ENCODE measurements at regions not wholly inside any gene's neighbourhood (a gene's known extent, or its start where the extent isn't known, plus 50 kb on each side); places are given as distances from the start of the nearest gene placed in this dataset.

- H2AFZ ChIP-seq (ENCODE audit: low read length) = no peak overlapping the region
- 7% methylated on average over 3 of the region's 3 CpGs for WGBS (ENCODE audit: low lambda C conversion rate)
- peak overlapping the region; percentile 69 for H3K27ac ChIP-seq (ENCODE audit: extremely low read length, insufficient read depth, low read length)
- H3K4me1 ChIP-seq (ENCODE audit: insufficient read depth, low read length) = peaks cover 78% of the 10 kb centered on the region
- no peaks in the 10 kb centered on the region for H3K27me3 ChIP-seq (ENCODE audit: control insufficient read depth in 1 of 2, insufficient read depth in 2 of 2, low read length in 2 of 2)
- no peak for FAIRE-seq
- CTCF ChIA-PET (ENCODE audit: low intra/inter-chr PET ratio, low total read pairs) = no interaction called here
- no TSS peak for BruUV-seq (replicated peaks)
- DNase-seq (ENCODE audit: low spot score) = peak; percentile 44
- H3K36me3 ChIP-seq (replicated peaks in 1 of 2; ENCODE audit: control insufficient read depth in 1 of 2, insufficient read depth in 2 of 2, low read length in 2 of 2) = no peaks in the 10 kb centered on the region
- H3K4me3 ChIP-seq (replicated peaks in 1 of 3; ENCODE audit: insufficient read depth in 1 of 3, low read depth in 2 of 3, low read length in 3 of 3) = peak overlapping the region in 1 of 3 experiments; percentile 18; a peak in 1 of 6 replicates
- peak; percentile 24 for TF ChIP-seq CTCF (CRISPR knock-in tag; IDR thresholded peaks at IDR 0.05)
- TF ChIP-seq ZSCAN20 (CRISPR knock-in tag; IDR thresholded peaks at IDR 0.05; ENCODE audit: borderline replicate concordance) = 0 out of 2 replicates have a peak, but pooled peaks have one; percentile 41
- TF ChIP-seq STAG1 (CRISPR knock-in tag; IDR thresholded peaks at IDR 0.05) = peak; percentile 21
- TF ChIP-seq ELF1 (CRISPR knock-in tag; IDR thresholded peaks at IDR 0.05) = 0 out of 2 replicates have a peak, but pooled peaks have one; percentile 0
- peak; percentile 24; the same call in 1 of the 2 replicates for TF ChIP-seq ZNF501 (CRISPR knock-in tag; IDR thresholded peaks at IDR 0.05)
- TF ChIP-seq ZNF547 (CRISPR knock-in tag; IDR thresholded peaks at IDR 0.05) = no peak
- TF ChIP-seq FOXA3 (CRISPR knock-in tag; IDR thresholded peaks at IDR 0.05) = no peak
- TF ChIP-seq ZBTB38 (CRISPR knock-in tag; IDR thresholded peaks at IDR 0.05) = 0 out of 2 replicates have a peak, but pooled peaks have one; percentile 34
- no peak for TF ChIP-seq HMGA1 (CRISPR knock-in tag; conservative IDR thresholded peaks at IDR 0.05)
- 0 out of 2 replicates have a peak, but pooled peaks have one; percentile 29 for TF ChIP-seq HOXA3 (CRISPR knock-in tag; IDR thresholded peaks at IDR 0.05)
- TF ChIP-seq MYC (CRISPR knock-in tag; IDR thresholded peaks at IDR 0.05; ENCODE audit: borderline replicate concordance) = peak; percentile 37; the same call in 1 of the 2 replicates
- TF ChIP-seq FOSL2 (CRISPR knock-in tag; IDR thresholded peaks at IDR 0.05) = 0 out of 2 replicates have a peak, but pooled peaks have one; percentile 5
- TF ChIP-seq SALL2 (CRISPR knock-in tag; IDR thresholded peaks at IDR 0.05) = 0 out of 2 replicates have a peak, but pooled peaks have one; percentile 13
- TF ChIP-seq ELF3 (CRISPR knock-in tag; IDR thresholded peaks at IDR 0.05) = no peak
- peak; percentile 5; the same call in 1 of the 2 replicates for TF ChIP-seq E2F1 (CRISPR knock-in tag; IDR thresholded peaks at IDR 0.05)
- TF ChIP-seq RAD21 (CRISPR knock-in tag; IDR thresholded peaks at IDR 0.05) = 0 out of 2 replicates have a peak, but pooled peaks have one; percentile 13
- TF ChIP-seq ZNF564 (CRISPR knock-in tag; IDR thresholded peaks at IDR 0.05) = 0 out of 2 replicates have a peak, but pooled peaks have one; percentile 15
- TF ChIP-seq ZNF275 (CRISPR knock-in tag; IDR thresholded peaks at IDR 0.05; ENCODE audit: borderline replicate concordance) = peak; percentile 35; the same call in 1 of the 2 replicates
- TF ChIP-seq MEIS2 (CRISPR knock-in tag; IDR thresholded peaks at IDR 0.05) = 0 out of 2 replicates have a peak, but pooled peaks have one; percentile 20
- peak overlapping the region; percentile 61 for H3K4me2 ChIP-seq (ENCODE audit: low read depth, low read length)
- intact Hi-C loops (cut with micrococcal nuclease; ENCODE audit: unreplicated experiment) (loop anchor here (1.0 to 10.0 kb wide), 3 partner anchors 30 to 152 kb away; no protein-coding TSS in a partner anchor), in situ Hi-C loops (cut with HindIII; ENCODE audit: extremely low pct_ligation_motif_present, low pct_unique_long_range_greater_than_20kb) (no loop called here)
- no peaks in the 10 kb centered on the region for H3K9me3 ChIP-seq (ENCODE audit: low read length)
- H3K79me2 ChIP-seq (ENCODE audit: insufficient read depth, low read length) = peaks cover 12% of the 10 kb centered on the region
- POLR2A ChIA-PET = interaction anchor here (0.8 to 2.2 kb wide), 11 partner anchors 10 to 253 kb away, joined by 3 to 18 read pairs (median 5); partner anchors contain the start of gene DEPDC1B
- peak overlapping the region; percentile 27 for H3K9ac ChIP-seq (ENCODE audit: insufficient read depth, low read depth, low read length)
- peak; percentile 83 for ATAC-seq
- no peaks in the 10 kb centered on the region for H4K20me1 ChIP-seq (ENCODE audit: insufficient read depth, low read length)
These were observed 253.0 kb downstream of the DEPDC1B start for GRCh38 chr5:60446917-60447316.
